IMR-90 (cell line): ENCODE measurements at regions not wholly inside any gene's neighbourhood (a gene's known extent, or its start where the extent isn't known, plus 50 kb on each side); places are given as distances from the start of the nearest gene placed in this dataset.

Experiments used
- ATAC-seq: fragments of 200-7000 bp; cut with Tn5 transposase; 2 replicates; pipeline ENCODE4 v1.9.1; 2020; ENCODE audit warnings: low read depth, mild to moderate bottlenecking, moderate library complexity
- BruUV-seq: library from RNA; stranded (reverse); fragments of 400-500 nt; replicated peaks from 2 replicates; lab custom pipeline; 2021; lab: Mats Ljungman, UMichigan
- CTCF ChIA-PET: fragments of 300-600 bp; formaldehyde crosslinking; extraction: SDS; loops from one replicate; lab custom pipeline; 2021; ENCODE audit warnings: antibody characterized with exemption; lab: Yijun Ruan, JAX
- POLR2A ChIA-PET: fragments of 300-600 bp; sonication (Branson Sonifier 250); formaldehyde crosslinking; loops from one replicate; lab custom pipeline; 2022; ENCODE audit warnings: antibody characterized with exemption; ENCODE audit not compliant: unreplicated experiment; lab: Charles Lee
- DNase-seq: peaks from one replicate; pipeline ENCODE4 v3.0.0; 2013
- H2AFZ ChIP-seq: replicated peaks from 2 replicates; pipeline ENCODE3; 2013; ENCODE audit warnings: low read length, mild to moderate bottlenecking; ENCODE audit not compliant: poor library complexity
- H2AK5ac ChIP-seq: 2 replicates; pipeline ENCODE4 v1.6.1; 2013; ENCODE audit warnings: low read depth, low read length, inconsistent platforms
- H2AK9ac ChIP-seq: replicated peaks from 2 replicates; pipeline ENCODE3; 2013; ENCODE audit warnings: mild to moderate bottlenecking, low read depth, low read length, moderate library complexity; ENCODE audit not compliant: poor library complexity
- H2BK120ac ChIP-seq: 2 replicates; pipeline ENCODE4 v1.6.1; 2013; ENCODE audit warnings: low read depth, low read length, inconsistent platforms
- H2BK15ac ChIP-seq: 3 replicates; pipeline ENCODE4 v1.6.1; 2013; ENCODE audit warnings: low read depth, low read length, inconsistent platforms
- H2BK20ac ChIP-seq: 2 replicates; pipeline ENCODE4 v1.6.1; 2013; ENCODE audit warnings: low read depth, mild to moderate bottlenecking, inconsistent platforms, low read length, moderate library complexity
- H2BK5ac ChIP-seq: 2 replicates; pipeline ENCODE4 v1.6.1; 2013; ENCODE audit warnings: mild to moderate bottlenecking, low read depth, low read length, inconsistent platforms; ENCODE audit not compliant: poor library complexity, severe bottlenecking
- H3K14ac ChIP-seq: replicated peaks from 2 replicates; pipeline ENCODE4 v1.6.1; 2013; ENCODE audit warnings: low read depth, low read length, inconsistent platforms
- H3K18ac ChIP-seq: 2 replicates; pipeline ENCODE4 v1.6.1; 2013; ENCODE audit warnings: low read depth, low read length, control low read depth
- H3K23ac ChIP-seq: 2 replicates; pipeline ENCODE4 v1.6.1; 2013; ENCODE audit warnings: low read depth, low read length, inconsistent platforms
- H3K27ac ChIP-seq: 2 replicates; pipeline ENCODE4 v1.5.1; 2013; ENCODE audit warnings: mild to moderate bottlenecking, control low read depth, low read length; ENCODE audit not compliant: insufficient read depth
- H3K27me3 ChIP-seq: 2 replicates; pipeline ENCODE4 v1.6.1; 2013; ENCODE audit warnings: low read length; ENCODE audit not compliant: control insufficient read depth, insufficient read depth
- H3K36me3 ChIP-seq: 2 replicates; pipeline ENCODE4 v1.6.1; 2013; ENCODE audit warnings: low read length, mixed read lengths; ENCODE audit not compliant: control insufficient read depth, insufficient read depth
- H3K4ac ChIP-seq: 2 replicates; pipeline ENCODE4 v1.6.1; 2013; ENCODE audit warnings: low read depth, low read length, inconsistent platforms
- H3K4me1 ChIP-seq: 2 replicates; pipeline ENCODE4 v1.6.1; 2013; ENCODE audit warnings: low read length, mixed read lengths; ENCODE audit not compliant: control insufficient read depth, insufficient read depth
- H3K4me2 ChIP-seq: 2 replicates; pipeline ENCODE4 v1.6.1; 2013; ENCODE audit warnings: low read depth, mild to moderate bottlenecking, control low read depth, low read length, moderate library complexity
- H3K4me3 ChIP-seq: 2 replicates; pipeline ENCODE4 v1.5.1; 2013; ENCODE audit warnings: low read depth, mild to moderate bottlenecking, control low read depth, low read length, moderate library complexity; ENCODE audit not compliant: insufficient read depth
- H3K56ac ChIP-seq: 2 replicates; pipeline ENCODE4 v1.6.1; 2013; ENCODE audit warnings: low read length, inconsistent platforms; ENCODE audit not compliant: insufficient read depth; ENCODE audit errors: extremely low read depth
- H3K79me1 ChIP-seq, 2 experiments: 2 replicates each; pipeline ENCODE4 v1.6.1; 2013; ENCODE audit warnings: low read length in 2 of 2, inconsistent platforms in 1 of 2, low read depth in 1 of 2
- H3K9ac ChIP-seq: 2 replicates; pipeline ENCODE4 v1.6.1; 2013; ENCODE audit warnings: low read depth, low read length, control low read depth
- H3K9me1 ChIP-seq: 2 replicates; pipeline ENCODE4 v1.6.1; 2013; ENCODE audit warnings: low read length, inconsistent platforms; ENCODE audit not compliant: insufficient read depth
- H3K9me3 ChIP-seq: 2 replicates; pipeline ENCODE4 v1.6.1; 2013; ENCODE audit warnings: low read length; ENCODE audit not compliant: control insufficient read depth, insufficient read depth
- H4K20me1 ChIP-seq: 2 replicates; pipeline ENCODE4 v1.6.1; 2013; ENCODE audit warnings: low read length, inconsistent platforms; ENCODE audit not compliant: insufficient read depth
- H4K5ac ChIP-seq: 2 replicates; pipeline ENCODE4 v1.6.1; 2013; ENCODE audit warnings: mild to moderate bottlenecking, low read depth, low read length, control low read depth
- H4K8ac ChIP-seq, 2 experiments: 2 replicates each; pipeline ENCODE4 v1.6.1; 2013; ENCODE audit warnings: low read depth in 2 of 2, low read length in 2 of 2, control low read depth in 1 of 2, inconsistent platforms in 1 of 2
- H4K91ac ChIP-seq: 2 replicates; pipeline ENCODE4 v1.6.1; 2013; ENCODE audit warnings: low read depth, low read length, inconsistent platforms; ENCODE audit not compliant: insufficient read depth
- BHLHE40 ChIP-seq: fragments of 150-350 bp; IDR thresholded peaks from 2 replicates; pipeline ENCODE4 v1.6.1; 2016; ENCODE audit warnings: mild to moderate bottlenecking, low read depth, low read length
- CEBPB ChIP-seq: IDR thresholded peaks from 2 replicates; pipeline ENCODE4 v1.6.1; 2012; ENCODE audit warnings: low read depth, low read length, improper control_type of control experiment
- CHD1 ChIP-seq: IDR thresholded peaks from 2 replicates; pipeline ENCODE4 v1.6.1; 2012; ENCODE audit warnings: low read depth, low read length, improper control_type of control experiment
- CTCF ChIP-seq: conservative IDR thresholded peaks from 2 replicates; pipeline ENCODE4 v1.5.1; 2012; ENCODE audit warnings: mild to moderate bottlenecking, low read depth, low read length, improper control_type of control experiment
- ELK1 ChIP-seq: fragments of 150-350 bp; IDR thresholded peaks from 2 replicates; pipeline ENCODE4 v1.6.1; 2016; ENCODE audit warnings: low read depth, mild to moderate bottlenecking, low read length, moderate library complexity, borderline replicate concordance
- FOS ChIP-seq: fragments of 150-350 bp; IDR thresholded peaks from 2 replicates; pipeline ENCODE4 v1.6.1; 2016; ENCODE audit warnings: low read depth, low read length
- MAFK ChIP-seq: IDR thresholded peaks from 2 replicates; pipeline ENCODE4 v1.6.1; 2012; ENCODE audit warnings: low read depth, low read length, improper control_type of control experiment
- MAZ ChIP-seq: IDR thresholded peaks from 2 replicates; pipeline ENCODE4 v1.6.1; 2012; ENCODE audit warnings: low read depth, mild to moderate bottlenecking, low read length, improper control_type of control experiment, moderate library complexity, borderline replicate concordance
- MXI1 ChIP-seq: IDR thresholded peaks from 2 replicates; pipeline ENCODE4 v1.6.1; 2012; ENCODE audit warnings: low read depth, mild to moderate bottlenecking, low read length, moderate library complexity, borderline replicate concordance
- NFE2L2 ChIP-seq: fragments of 150-350 bp; IDR thresholded peaks from 2 replicates; pipeline ENCODE4 v1.6.1; 2016; ENCODE audit warnings: low read depth, mild to moderate bottlenecking, low read length
- POLR2A ChIP-seq: IDR thresholded peaks from 2 replicates; pipeline ENCODE4 v1.6.1; 2012; ENCODE audit warnings: mild to moderate bottlenecking, low read depth, low read length
- RAD21 ChIP-seq: IDR thresholded peaks from 2 replicates; pipeline ENCODE4 v1.6.1; 2012; ENCODE audit warnings: low read length, improper control_type of control experiment
- RCOR1 ChIP-seq: IDR thresholded peaks from 2 replicates; pipeline ENCODE4 v1.6.1; 2012; ENCODE audit warnings: mild to moderate bottlenecking, low read length, improper control_type of control experiment; ENCODE audit not compliant: insufficient replicate concordance
- RFX5 ChIP-seq: IDR thresholded peaks from 2 replicates; pipeline ENCODE4 v1.8.0; 2012; ENCODE audit warnings: low read depth, mild to moderate bottlenecking, low read length, moderate library complexity
- SMC3 ChIP-seq: fragments of 150-350 bp; IDR thresholded peaks from 2 replicates; pipeline ENCODE4 v1.6.1; 2016; ENCODE audit warnings: low read depth, mild to moderate bottlenecking, antibody characterized with exemption, low read length, moderate library complexity
- USF2 ChIP-seq: fragments of 150-350 bp; IDR thresholded peaks from 2 replicates; pipeline ENCODE4 v1.6.1; 2017; ENCODE audit warnings: mild to moderate bottlenecking, antibody characterized with exemption, low read length, low read depth
- WGBS, 2 experiments: methylation state at CpG; one replicate each; pipeline versions ENCODE4 v1.1.5 to v1.1.7; 2013; ENCODE audit warnings: missing lambda C conversion rate in 2 of 2; ENCODE audit not compliant: insufficient read length in 1 of 2; ENCODE audit errors: extremely low coverage in 2 of 2; 5-methylcytosine and 5-hydroxymethylcytosine counted together
- dilution Hi-C: fragments of 300-500 bp; cut with HindIII; formaldehyde crosslinking; loops from one replicate; pipeline ENCODE4 v1.14.3; 2018; ENCODE audit warnings: low sequenced_read_pairs; ENCODE audit not compliant: unreplicated experiment
- in situ Hi-C: fragments of 300-500 bp; cut with MboI; formaldehyde crosslinking; loops from 3 replicates; pipeline ENCODE4 v1.14.3; 2019; ENCODE audit warnings: low sequenced_read_pairs, inconsistent platforms, mixed read lengths
- intact Hi-C: fragments of 100-400 bp; cut with micrococcal nuclease; formaldehyde crosslinking; loops from 2 replicates; pipeline ENCODE4 v1.10.0; 2022

DNA sequence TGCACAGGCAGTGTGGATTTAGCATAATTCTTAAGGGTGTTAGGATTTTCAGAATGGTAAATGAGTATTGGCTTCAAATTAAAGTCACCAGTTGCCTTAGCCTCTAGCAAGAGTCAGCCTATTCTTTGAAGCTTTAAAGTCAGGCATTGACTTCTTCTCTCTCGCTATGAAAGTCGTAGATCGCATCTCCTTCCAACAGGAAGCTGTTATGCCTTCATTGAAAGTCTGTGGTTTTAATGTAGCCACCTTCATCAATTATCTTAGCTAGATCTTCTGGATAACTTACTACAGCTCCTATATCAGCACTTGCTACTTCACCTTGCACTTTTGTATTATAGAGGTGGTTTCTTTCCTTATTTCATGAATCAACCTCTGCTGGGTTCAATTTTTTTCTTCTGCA, 320.2 kb downstream of the PTPRC start:
- TF ChIP-seq ELK1: no peak
- TF ChIP-seq FOS: no peak
- TF ChIP-seq USF2: no peak
- TF ChIP-seq CTCF: no peak
- no peak for TF ChIP-seq BHLHE40
- TF ChIP-seq MAFK: no peak
- TF ChIP-seq CEBPB: no peak
- TF ChIP-seq RCOR1: no peak
- no peak for TF ChIP-seq MXI1
- TF ChIP-seq RAD21: no peak
- TF ChIP-seq RFX5: no peak
- TF ChIP-seq CHD1: no peak
- TF ChIP-seq NFE2L2: no peak
- no peak for TF ChIP-seq MAZ
- TF ChIP-seq POLR2A: no peak
- no peak for TF ChIP-seq SMC3
- in situ Hi-C loops: no loop called here
- Histone ChIP-seq H3K14ac (no peak overlapping the region), H3K27me3 (no peaks in the 10 kb centered on the region), H3K27ac (no peak overlapping the region), H3K4ac (no peak overlapping the region), H3K23ac (no peak overlapping the region), H2AK9ac (no peak overlapping the region), H3K4me1 (no peaks in the 10 kb centered on the region), H4K8ac (no peak overlapping the region), H4K5ac (no peak overlapping the region), H3K56ac (no peak overlapping the region), H2AK5ac (no peak overlapping the region), H3K9me1 (no peaks in the 10 kb centered on the region), H3K36me3 (no peaks in the 10 kb centered on the region), H4K91ac (no peak overlapping the region), H3K9me3 (no peaks in the 10 kb centered on the region), H4K20me1 (no peaks in the 10 kb centered on the region), H3K79me1 (no peaks in the 10 kb centered on the region), H2AFZ (no peak overlapping the region), H2BK5ac (no peak overlapping the region), H3K18ac (no peak overlapping the region), H3K4me3 (no peak overlapping the region), H3K4me2 (no peak overlapping the region), H2BK120ac (no peak overlapping the region), H2BK15ac (no peak overlapping the region), H2BK20ac (no peak overlapping the region), H3K9ac (no peak overlapping the region)
- ATAC-seq: no peak
- POLR2A ChIA-PET: no interaction called here
- intact Hi-C loops: no loop called here
- CTCF ChIA-PET: no interaction called here
- WGBS, 2 experiments: no CpG with 5 or more reads among the region's 3 CpGs
- DNase-seq: no peak
- BruUV-seq: no TSS peak
- dilution Hi-C loops: no loop called here
